ENCODE measurements at regions not wholly inside any gene's neighbourhood (a gene's known extent, or its start where the extent isn't known, plus 50 kb on each side); places are given as distances from the start of the nearest gene placed in this dataset.
A peak's percentile ranks its signal among the peaks of the same experiment; 100 is the strongest.

GRCh38 chr14:42222924-42223471 is 616.3 kb downstream of the LRFN5 start:
- H3K36me3 ChIP-seq: no peaks in the 10 kb centered on the region
- H3K9me3 ChIP-seq: no peaks in the 10 kb centered on the region
- no peaks in the 10 kb centered on the region for H3K4me1 ChIP-seq
- no peak for TF ChIP-seq CTCF (IDR thresholded peaks at IDR 0.05)
- intact Hi-C loops (cut with DNase I): no loop called here
- no peak overlapping the region for H3K4me3 ChIP-seq
- DNase-seq (peak in 1 of 4 donors; percentile 12), ATAC-seq (peak; percentile 69)
- H3K27ac ChIP-seq: no peak overlapping the region
- no peaks in the 10 kb centered on the region for H3K27me3 ChIP-seq

- H3K27me3 ChIP-seq: no peaks in the 10 kb centered on the region
- intact Hi-C loops (cut with DNase I): no loop called here
- H3K4me3 ChIP-seq: no peak overlapping the region
- no peaks in the 10 kb centered on the region for H3K36me3 ChIP-seq
- DNase-seq (peak in 1 of 4 donors; percentile 24), ATAC-seq (peak; percentile 44)
- peak overlapping the region in 1 of 2 donors; percentile 3 for H3K27ac ChIP-seq
- TF ChIP-seq CTCF (IDR thresholded peaks at IDR 0.05): no peak
- no peaks in the 10 kb centered on the region for H3K4me1 ChIP-seq
- H3K9me3 ChIP-seq: no peaks in the 10 kb centered on the region
Observed at GRCh38 chr14:42214981-42215491, 608.4 kb downstream of the LRFN5 start.

GRCh38 chr14:42200957-42201356 is 594.3 kb downstream of the LRFN5 start:
- no peak overlapping the region for H3K27ac ChIP-seq
- no peaks in the 10 kb centered on the region for H3K27me3 ChIP-seq
- no peak for TF ChIP-seq CTCF (IDR thresholded peaks at IDR 0.05)
- no peaks in the 10 kb centered on the region for H3K4me1 ChIP-seq
- no peak overlapping the region for H3K4me3 ChIP-seq
- DNase-seq (no peak), ATAC-seq (no peak)
- H3K9me3 ChIP-seq: no peaks in the 10 kb centered on the region
- intact Hi-C loops (cut with DNase I): no loop called here
- H3K36me3 ChIP-seq: no peaks in the 10 kb centered on the region

- Histone ChIP-seq H3K27ac (no peak overlapping the region), H3K27me3 (no peaks in the 10 kb centered on the region), H3K36me3 (no peaks in the 10 kb centered on the region), H3K9me3 (no peaks in the 10 kb centered on the region), H3K4me3 (no peak overlapping the region), H3K4me1 (no peaks in the 10 kb centered on the region)
- no peak for TF ChIP-seq CTCF (IDR thresholded peaks at IDR 0.05)
- intact Hi-C loops (cut with DNase I): no loop called here
- ATAC-seq (no peak), DNase-seq (no peak)
Observed at GRCh38 chr14:42198010-42198409, 591.3 kb downstream of the LRFN5 start.

- no peak overlapping the region for H3K4me3 ChIP-seq
- H3K27ac ChIP-seq: no peak overlapping the region
- H3K36me3 ChIP-seq: no peaks in the 10 kb centered on the region
- DNase-seq (peak in 2 of 4 donors; percentile 65 to 79), ATAC-seq (peak; percentile 93)
- intact Hi-C loops (cut with DNase I): no loop called here
- TF ChIP-seq CTCF (IDR thresholded peaks at IDR 0.05): no peak
- H3K27me3 ChIP-seq: no peaks in the 10 kb centered on the region
- H3K4me1 ChIP-seq: no peaks in the 10 kb centered on the region
- H3K9me3 ChIP-seq: no peaks in the 10 kb centered on the region
Observed at GRCh38 chr14:42192738-42193653, 586.3 kb downstream of the LRFN5 start.
